Kidney epithelial cell (primary cell): ENCODE measurements at regions not wholly inside any gene's neighbourhood (a gene's known extent, or its start where the extent isn't known, plus 50 kb on each side); places are given as distances from the start of the nearest gene placed in this dataset.

ENCODE experiments used
- DNase-seq: peaks from one replicate; pipeline ENCODE4 v3.0.0-alpha.2; 2010; ENCODE audit warnings: low read depth
- H3K27me3 ChIP-seq: 2 replicates; pipeline ENCODE4 v1.6.0; 2011; ENCODE audit warnings: low read length; ENCODE audit not compliant: control insufficient read depth, insufficient read depth
- H3K36me3 ChIP-seq: 2 replicates; pipeline ENCODE4 v1.5.1; 2011; ENCODE audit warnings: low read length; ENCODE audit not compliant: control insufficient read depth, insufficient read depth
- H3K4me3 ChIP-seq: 2 replicates; pipeline ENCODE4 v1.5.1; 2011; ENCODE audit warnings: low read depth, mild to moderate bottlenecking, control low read depth, low read length
- CTCF ChIP-seq: IDR thresholded peaks from 2 replicates; pipeline ENCODE4 v1.5.1; 2011; ENCODE audit warnings: mild to moderate bottlenecking, moderate library complexity, low read length, control low read depth, inconsistent platforms; ENCODE audit not compliant: insufficient read depth, poor library complexity, severe bottlenecking

DNA sequence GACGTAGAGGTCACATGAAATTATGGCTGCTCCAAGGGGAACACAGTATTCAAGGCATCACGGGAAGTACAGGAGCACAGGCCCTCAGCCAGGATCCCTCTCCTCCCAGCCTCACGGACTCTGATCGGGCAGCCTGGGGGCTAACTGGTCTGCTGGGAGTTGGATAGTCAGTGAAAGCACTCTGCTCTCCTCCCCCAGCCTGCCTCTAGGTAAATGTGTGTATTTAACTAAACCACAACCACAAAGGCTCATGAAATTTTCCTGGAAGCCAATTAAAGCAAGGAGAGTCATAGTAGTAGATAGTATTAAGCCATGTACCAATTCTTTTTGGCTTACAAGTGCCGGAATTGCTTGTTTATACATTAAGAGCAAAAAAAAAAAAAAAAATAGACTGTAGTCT is 254.3 kb downstream of the MSRB3 start:
- no peak for TF ChIP-seq CTCF
- H3K4me3 ChIP-seq: no peak overlapping the region
- DNase-seq: peak; percentile 79
- no peaks in the 10 kb centered on the region for H3K27me3 ChIP-seq
- no peaks in the 10 kb centered on the region for H3K36me3 ChIP-seq

- no peak overlapping the region for H3K4me3 ChIP-seq
- H3K27me3 ChIP-seq: no peaks in the 10 kb centered on the region
- H3K36me3 ChIP-seq: no peaks in the 10 kb centered on the region
- no peak for TF ChIP-seq CTCF
- no peak for DNase-seq
These were observed 254.8 kb downstream of the MSRB3 start for GRCh38 chr12:65533177-65533883.

DNA sequence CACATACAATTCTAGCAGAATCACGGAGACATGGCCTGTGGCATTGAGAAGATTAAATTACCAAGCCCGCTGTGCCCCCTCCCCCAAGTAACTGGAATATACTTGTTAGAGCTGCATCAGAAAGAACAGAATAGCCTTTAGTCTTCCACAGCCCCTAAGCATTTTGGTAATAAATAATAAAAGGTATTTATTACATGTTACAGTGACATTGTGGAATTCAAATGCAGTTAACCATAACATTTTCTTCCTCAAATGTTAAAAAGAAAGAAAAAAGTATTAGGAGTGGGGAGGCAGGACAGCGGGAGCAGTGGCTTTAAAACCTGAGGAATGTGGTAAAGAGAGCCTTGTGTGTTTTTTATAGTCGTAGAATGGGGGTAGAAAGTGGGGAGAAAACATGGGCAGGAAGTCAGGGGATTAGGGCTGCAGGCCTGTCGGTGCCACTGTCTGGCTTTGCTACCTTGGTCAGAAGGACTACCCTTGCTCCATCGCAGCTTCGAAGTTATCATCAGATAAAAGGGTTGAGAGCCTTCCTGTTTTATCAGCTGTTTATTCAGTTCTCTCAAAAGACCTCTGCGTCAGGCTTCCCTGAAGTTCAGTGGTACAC is 255.9 kb downstream of the MSRB3 start:
- TF ChIP-seq CTCF: no peak
- DNase-seq: no peak
- no peaks in the 10 kb centered on the region for H3K36me3 ChIP-seq

GRCh38 chr12:65535946-65536345 is 257.5 kb downstream of the MSRB3 start:
- Histone ChIP-seq H3K4me3 (no peak overlapping the region), H3K27me3 (no peaks in the 10 kb centered on the region), H3K36me3 (no peaks in the 10 kb centered on the region)
- no peak for DNase-seq
- no peak for TF ChIP-seq CTCF

More for the DNA sequence above, 255.9 kb downstream of the MSRB3 start:
- H3K27me3 ChIP-seq: no peaks in the 10 kb centered on the region
- no peak overlapping the region for H3K4me3 ChIP-seq

DNA sequence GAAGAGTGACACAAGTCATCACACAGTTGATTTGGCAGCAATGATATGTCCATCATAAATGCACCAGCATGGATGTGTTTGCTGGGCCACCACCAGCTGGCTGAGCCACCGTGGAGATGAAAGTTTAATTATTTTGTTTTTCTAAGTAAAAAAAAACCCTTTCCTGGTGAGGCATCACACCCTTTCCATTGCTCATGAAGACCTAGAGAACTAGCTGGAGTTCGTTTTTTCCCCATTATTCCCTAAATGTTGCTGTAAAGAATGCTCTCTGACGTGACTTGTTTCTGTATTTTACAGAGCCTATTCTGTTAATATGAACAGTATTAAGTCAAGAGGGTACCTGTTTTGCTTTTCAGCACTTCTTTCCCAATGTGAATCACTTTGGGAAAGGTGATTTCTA is 257.9 kb downstream of the MSRB3 start:
- TF ChIP-seq CTCF: no peak
- DNase-seq: no peak
- H3K27me3 ChIP-seq: no peaks in the 10 kb centered on the region
- H3K36me3 ChIP-seq: no peaks in the 10 kb centered on the region
- H3K4me3 ChIP-seq: no peak overlapping the region
